ENCODE measurements at regions not wholly inside any gene's neighbourhood (a gene's known extent, or its start where the extent isn't known, plus 50 kb on each side); places are given as distances from the start of the nearest gene placed in this dataset.

DNA sequence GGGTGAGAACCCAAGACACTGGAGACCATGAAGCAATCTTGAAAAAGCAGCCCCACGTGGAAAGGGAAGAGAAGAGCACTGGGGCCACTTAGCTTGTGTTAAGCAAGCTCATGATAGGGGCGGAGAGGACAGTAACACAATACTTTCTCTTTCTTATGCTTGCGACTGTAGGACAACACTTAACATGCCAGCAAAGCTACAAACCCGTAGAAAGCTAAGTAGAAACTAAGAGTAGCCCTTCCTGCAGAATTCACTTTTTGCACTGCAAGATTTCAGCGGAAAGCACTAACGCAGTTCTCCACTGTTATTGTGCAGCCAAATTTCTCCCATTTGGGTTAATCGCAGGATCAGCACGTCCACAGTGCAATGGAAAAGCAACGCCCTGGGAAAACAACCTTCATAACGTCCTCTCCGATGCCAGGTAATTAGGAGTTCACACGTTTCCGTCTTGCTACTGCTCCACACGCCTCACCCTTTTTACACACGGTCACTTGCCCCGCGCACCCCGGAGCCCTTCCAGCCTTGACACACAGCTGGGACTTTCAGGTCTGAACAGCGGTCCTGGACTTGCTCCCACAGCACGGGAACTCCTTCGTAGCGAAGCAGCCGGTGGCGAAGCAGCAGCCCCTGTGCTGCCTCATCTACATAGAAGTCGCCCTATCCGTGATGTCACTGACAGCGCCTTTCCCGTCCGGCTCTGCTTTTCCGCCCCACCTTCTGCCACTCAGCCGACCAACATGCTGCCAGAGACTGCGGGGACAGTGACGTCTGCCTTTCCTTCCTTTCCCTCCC lies 148.6 kb downstream of the PPIAL4G start (continued):
- TF ChIP-seq, protein P1, sequence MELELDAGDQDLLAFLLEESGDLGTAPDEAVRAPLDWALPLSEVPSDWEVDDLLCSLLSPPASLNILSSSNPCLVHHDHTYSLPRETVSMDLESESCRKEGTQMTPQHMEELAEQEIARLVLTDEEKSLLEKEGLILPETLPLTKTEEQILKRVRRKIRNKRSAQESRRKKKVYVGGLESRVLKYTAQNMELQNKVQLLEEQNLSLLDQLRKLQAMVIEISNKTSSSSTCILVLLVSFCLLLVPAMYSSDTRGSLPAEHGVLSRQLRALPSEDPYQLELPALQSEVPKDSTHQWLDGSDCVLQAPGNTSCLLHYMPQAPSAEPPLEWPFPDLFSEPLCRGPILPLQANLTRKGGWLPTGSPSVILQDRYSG (tag; conservative IDR thresholded peaks at IDR 0.05; ENCODE audit: low read depth), result no peak
- TF ChIP-seq ZNF431 (CRISPR knock-in tag; IDR thresholded peaks at IDR 0.05) (no peak; the same call in none of the 2 replicates), FOSL1 (tag; conservative IDR thresholded peaks at IDR 0.05) (peak; percentile 47; the same call in 1 of the 2 replicates), NRF1 (conservative IDR thresholded peaks at IDR 0.05 in 1 of 2, IDR thresholded peaks at IDR 0.05 in 1 of 2) (peak; percentile 34 to 53; a peak in 3 of 4 replicates), SMAD4 (CRISPR knock-in tag; conservative IDR thresholded peaks at IDR 0.05) (peak; percentile 65; the same call in 1 of the 2 replicates), ELF1 (tag; IDR thresholded peaks at IDR 0.05) (peak; percentile 85), RBM14 (IDR thresholded peaks at IDR 0.05; ENCODE audit: borderline replicate concordance, insufficient read depth, low read depth, low read length) (no peak)
- TF ChIP-seq, protein P2, sequence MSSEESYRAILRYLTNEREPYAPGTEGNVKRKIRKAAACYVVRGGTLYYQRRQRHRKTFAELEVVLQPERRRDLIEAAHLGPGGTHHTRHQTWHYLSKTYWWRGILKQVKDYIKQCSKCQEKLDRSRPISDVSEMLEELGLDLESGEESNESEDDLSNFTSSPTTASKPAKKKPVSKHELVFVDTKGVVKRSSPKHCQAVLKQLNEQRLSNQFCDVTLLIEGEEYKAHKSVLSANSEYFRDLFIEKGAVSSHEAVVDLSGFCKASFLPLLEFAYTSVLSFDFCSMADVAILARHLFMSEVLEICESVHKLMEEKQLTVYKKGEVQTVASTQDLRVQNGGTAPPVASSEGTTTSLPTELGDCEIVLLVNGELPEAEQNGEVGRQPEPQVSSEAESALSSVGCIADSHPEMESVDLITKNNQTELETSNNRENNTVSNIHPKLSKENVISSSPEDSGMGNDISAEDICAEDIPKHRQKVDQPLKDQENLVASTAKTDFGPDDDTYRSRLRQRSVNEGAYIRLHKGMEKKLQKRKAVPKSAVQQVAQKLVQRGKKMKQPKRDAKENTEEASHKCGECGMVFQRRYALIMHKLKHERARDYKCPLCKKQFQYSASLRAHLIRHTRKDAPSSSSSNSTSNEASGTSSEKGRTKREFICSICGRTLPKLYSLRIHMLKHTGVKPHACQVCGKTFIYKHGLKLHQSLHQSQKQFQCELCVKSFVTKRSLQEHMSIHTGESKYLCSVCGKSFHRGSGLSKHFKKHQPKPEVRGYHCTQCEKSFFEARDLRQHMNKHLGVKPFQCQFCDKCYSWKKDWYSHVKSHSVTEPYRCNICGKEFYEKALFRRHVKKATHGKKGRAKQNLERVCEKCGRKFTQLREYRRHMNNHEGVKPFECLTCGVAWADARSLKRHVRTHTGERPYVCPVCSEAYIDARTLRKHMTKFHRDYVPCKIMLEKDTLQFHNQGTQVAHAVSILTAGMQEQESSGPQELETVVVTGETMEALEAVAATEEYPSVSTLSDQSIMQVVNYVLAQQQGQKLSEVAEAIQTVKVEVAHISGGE (CRISPR knock-in tag; IDR thresholded peaks at IDR 0.05), result 0 out of 6 replicates have a peak, but pooled peaks of 1 of the 3 experiments have one; percentile 23
- TF ChIP-seq, protein P3, sequence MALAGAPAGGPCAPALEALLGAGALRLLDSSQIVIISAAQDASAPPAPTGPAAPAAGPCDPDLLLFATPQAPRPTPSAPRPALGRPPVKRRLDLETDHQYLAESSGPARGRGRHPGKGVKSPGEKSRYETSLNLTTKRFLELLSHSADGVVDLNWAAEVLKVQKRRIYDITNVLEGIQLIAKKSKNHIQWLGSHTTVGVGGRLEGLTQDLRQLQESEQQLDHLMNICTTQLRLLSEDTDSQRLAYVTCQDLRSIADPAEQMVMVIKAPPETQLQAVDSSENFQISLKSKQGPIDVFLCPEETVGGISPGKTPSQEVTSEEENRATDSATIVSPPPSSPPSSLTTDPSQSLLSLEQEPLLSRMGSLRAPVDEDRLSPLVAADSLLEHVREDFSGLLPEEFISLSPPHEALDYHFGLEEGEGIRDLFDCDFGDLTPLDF (CRISPR knock-in tag; IDR thresholded peaks at IDR 0.05), result peak; percentile 68; the same call in 1 of the 2 replicates
- TF ChIP-seq, protein P4, sequence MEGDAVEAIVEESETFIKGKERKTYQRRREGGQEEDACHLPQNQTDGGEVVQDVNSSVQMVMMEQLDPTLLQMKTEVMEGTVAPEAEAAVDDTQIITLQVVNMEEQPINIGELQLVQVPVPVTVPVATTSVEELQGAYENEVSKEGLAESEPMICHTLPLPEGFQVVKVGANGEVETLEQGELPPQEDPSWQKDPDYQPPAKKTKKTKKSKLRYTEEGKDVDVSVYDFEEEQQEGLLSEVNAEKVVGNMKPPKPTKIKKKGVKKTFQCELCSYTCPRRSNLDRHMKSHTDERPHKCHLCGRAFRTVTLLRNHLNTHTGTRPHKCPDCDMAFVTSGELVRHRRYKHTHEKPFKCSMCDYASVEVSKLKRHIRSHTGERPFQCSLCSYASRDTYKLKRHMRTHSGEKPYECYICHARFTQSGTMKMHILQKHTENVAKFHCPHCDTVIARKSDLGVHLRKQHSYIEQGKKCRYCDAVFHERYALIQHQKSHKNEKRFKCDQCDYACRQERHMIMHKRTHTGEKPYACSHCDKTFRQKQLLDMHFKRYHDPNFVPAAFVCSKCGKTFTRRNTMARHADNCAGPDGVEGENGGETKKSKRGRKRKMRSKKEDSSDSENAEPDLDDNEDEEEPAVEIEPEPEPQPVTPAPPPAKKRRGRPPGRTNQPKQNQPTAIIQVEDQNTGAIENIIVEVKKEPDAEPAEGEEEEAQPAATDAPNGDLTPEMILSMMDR (IDR thresholded peaks at IDR 0.05 in 2 of 3, conservative IDR thresholded peaks at IDR 0.05 in 1 of 3; ENCODE audit: insufficient read depth in 2 of 3, low read depth in 1 of 3, low read length in 3 of 3), result no peak; a peak in 1 of 6 replicates
- TF ChIP-seq, protein P5, sequence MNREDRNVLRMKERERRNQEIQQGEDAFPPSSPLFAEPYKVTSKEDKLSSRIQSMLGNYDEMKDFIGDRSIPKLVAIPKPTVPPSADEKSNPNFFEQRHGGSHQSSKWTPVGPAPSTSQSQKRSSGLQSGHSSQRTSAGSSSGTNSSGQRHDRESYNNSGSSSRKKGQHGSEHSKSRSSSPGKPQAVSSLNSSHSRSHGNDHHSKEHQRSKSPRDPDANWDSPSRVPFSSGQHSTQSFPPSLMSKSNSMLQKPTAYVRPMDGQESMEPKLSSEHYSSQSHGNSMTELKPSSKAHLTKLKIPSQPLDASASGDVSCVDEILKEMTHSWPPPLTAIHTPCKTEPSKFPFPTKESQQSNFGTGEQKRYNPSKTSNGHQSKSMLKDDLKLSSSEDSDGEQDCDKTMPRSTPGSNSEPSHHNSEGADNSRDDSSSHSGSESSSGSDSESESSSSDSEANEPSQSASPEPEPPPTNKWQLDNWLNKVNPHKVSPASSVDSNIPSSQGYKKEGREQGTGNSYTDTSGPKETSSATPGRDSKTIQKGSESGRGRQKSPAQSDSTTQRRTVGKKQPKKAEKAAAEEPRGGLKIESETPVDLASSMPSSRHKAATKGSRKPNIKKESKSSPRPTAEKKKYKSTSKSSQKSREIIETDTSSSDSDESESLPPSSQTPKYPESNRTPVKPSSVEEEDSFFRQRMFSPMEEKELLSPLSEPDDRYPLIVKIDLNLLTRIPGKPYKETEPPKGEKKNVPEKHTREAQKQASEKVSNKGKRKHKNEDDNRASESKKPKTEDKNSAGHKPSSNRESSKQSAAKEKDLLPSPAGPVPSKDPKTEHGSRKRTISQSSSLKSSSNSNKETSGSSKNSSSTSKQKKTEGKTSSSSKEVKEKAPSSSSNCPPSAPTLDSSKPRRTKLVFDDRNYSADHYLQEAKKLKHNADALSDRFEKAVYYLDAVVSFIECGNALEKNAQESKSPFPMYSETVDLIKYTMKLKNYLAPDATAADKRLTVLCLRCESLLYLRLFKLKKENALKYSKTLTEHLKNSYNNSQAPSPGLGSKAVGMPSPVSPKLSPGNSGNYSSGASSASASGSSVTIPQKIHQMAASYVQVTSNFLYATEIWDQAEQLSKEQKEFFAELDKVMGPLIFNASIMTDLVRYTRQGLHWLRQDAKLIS (CRISPR knock-in tag; IDR thresholded peaks at IDR 0.05), result peak; percentile 68

Measured in K562 (cell line).